ENCODE measurements at regions not wholly inside any gene's neighbourhood (a gene's known extent, or its start where the extent isn't known, plus 50 kb on each side); places are given as distances from the start of the nearest gene placed in this dataset.

DNA sequence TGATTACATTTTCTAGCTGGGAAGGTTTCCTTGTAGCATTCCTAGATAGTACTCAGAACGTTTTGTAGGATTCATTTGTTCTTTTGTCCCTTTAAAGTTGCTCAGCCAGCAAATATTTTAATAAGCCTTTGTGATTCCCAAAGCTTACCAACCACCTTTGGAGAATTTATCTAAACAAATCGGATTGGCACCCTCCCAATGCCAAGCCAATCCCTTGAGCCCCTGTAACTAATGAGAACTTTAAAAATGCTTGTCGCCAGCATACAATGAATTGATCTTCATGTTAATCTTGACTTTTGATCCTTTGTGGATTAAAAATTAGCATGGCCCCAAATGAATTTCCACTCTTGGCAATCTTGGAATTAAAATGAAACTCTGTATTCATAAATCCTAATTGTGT is 559.5 kb downstream of the UTRN start:
- no peak overlapping the region for H3K27ac Mint-ChIP-seq (ENCODE audit: unreplicated experiment)
- TF ChIP-seq, protein P1, sequence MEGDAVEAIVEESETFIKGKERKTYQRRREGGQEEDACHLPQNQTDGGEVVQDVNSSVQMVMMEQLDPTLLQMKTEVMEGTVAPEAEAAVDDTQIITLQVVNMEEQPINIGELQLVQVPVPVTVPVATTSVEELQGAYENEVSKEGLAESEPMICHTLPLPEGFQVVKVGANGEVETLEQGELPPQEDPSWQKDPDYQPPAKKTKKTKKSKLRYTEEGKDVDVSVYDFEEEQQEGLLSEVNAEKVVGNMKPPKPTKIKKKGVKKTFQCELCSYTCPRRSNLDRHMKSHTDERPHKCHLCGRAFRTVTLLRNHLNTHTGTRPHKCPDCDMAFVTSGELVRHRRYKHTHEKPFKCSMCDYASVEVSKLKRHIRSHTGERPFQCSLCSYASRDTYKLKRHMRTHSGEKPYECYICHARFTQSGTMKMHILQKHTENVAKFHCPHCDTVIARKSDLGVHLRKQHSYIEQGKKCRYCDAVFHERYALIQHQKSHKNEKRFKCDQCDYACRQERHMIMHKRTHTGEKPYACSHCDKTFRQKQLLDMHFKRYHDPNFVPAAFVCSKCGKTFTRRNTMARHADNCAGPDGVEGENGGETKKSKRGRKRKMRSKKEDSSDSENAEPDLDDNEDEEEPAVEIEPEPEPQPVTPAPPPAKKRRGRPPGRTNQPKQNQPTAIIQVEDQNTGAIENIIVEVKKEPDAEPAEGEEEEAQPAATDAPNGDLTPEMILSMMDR (IDR thresholded peaks at IDR 0.05; ENCODE audit: partially characterized antibody, unreplicated experiment): no peak

DNA sequence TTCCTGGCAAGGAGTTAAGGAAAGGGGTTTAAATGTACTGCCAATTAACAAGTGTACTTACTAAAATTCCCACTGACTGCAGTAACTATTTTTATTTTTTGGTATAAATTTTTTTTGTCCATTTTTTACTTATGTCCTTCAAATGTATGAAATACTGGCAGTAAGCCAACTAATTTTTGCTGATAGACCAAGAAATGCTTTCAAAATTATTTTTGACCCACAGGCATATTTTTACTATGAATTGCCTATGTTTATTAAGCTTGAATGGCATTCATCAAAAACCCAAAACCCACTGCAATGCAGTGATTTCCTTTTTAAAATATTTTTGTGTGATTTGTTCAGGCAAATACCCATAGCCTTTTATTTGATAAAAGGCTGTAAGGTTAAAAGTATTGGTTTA is 560.1 kb downstream of the UTRN start:
- H3K27ac Mint-ChIP-seq (ENCODE audit: unreplicated experiment): no peak overlapping the region
- H3K4me1 Mint-ChIP-seq (ENCODE audit: low read depth, unreplicated experiment): peaks cover 18% of the 10 kb centered on the region
- DNase-seq: no peak
- no peaks in the 10 kb centered on the region for H3K27me3 Mint-ChIP-seq (ENCODE audit: unreplicated experiment)
- no peak overlapping the region for H3K4me3 Mint-ChIP-seq (ENCODE audit: unreplicated experiment)
- no peaks in the 10 kb centered on the region for H3K36me3 Mint-ChIP-seq (ENCODE audit: unreplicated experiment)
- TF ChIP-seq, protein P1 (IDR thresholded peaks at IDR 0.05; ENCODE audit: partially characterized antibody, unreplicated experiment): no peak
- no peaks in the 10 kb centered on the region for H3K9me3 Mint-ChIP-seq (ENCODE audit: unreplicated experiment)

More for the DNA sequence above, 559.5 kb downstream of the UTRN start:
- H3K9me3 Mint-ChIP-seq (ENCODE audit: unreplicated experiment): no peaks in the 10 kb centered on the region
- DNase-seq: no peak
- H3K4me1 Mint-ChIP-seq (ENCODE audit: low read depth, unreplicated experiment): peaks cover 18% of the 10 kb centered on the region
- H3K4me3 Mint-ChIP-seq (ENCODE audit: unreplicated experiment): no peak overlapping the region
- H3K27me3 Mint-ChIP-seq (ENCODE audit: unreplicated experiment): no peaks in the 10 kb centered on the region
- H3K36me3 Mint-ChIP-seq (ENCODE audit: unreplicated experiment): no peaks in the 10 kb centered on the region

DNA sequence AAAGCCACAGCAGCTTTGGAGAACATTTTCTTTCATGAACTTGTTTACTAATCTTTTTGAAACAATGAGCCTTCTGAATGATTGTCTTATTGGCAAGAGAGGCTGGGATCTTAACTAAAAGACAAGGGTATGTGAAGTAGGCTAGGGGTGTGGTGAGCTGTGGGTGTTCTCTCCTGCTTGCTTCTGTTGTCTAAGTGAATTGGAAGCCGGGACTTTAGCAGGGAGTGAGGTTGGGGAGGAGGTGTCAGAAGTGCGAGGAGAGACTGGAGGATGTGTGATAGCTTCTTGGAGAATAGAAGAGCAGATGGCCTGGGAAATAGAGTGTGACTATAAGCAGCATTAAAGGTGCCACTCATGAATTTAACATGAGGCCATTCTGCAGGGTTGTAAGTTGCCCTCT is 562.8 kb downstream of the UTRN start:
- Mint-ChIP-seq H3K4me3 (ENCODE audit: unreplicated experiment) (no peak overlapping the region), H3K4me1 (ENCODE audit: low read depth, unreplicated experiment) (peaks cover 18% of the 10 kb centered on the region), H3K27me3 (ENCODE audit: unreplicated experiment) (peaks cover 2% of the 10 kb centered on the region), H3K9me3 (ENCODE audit: unreplicated experiment) (no peaks in the 10 kb centered on the region), H3K36me3 (ENCODE audit: unreplicated experiment) (no peaks in the 10 kb centered on the region), H3K27ac (ENCODE audit: unreplicated experiment) (peak overlapping the region; percentile 13)
- TF ChIP-seq, protein P1 (IDR thresholded peaks at IDR 0.05; ENCODE audit: partially characterized antibody, unreplicated experiment): no peak
- no peak for DNase-seq

DNA sequence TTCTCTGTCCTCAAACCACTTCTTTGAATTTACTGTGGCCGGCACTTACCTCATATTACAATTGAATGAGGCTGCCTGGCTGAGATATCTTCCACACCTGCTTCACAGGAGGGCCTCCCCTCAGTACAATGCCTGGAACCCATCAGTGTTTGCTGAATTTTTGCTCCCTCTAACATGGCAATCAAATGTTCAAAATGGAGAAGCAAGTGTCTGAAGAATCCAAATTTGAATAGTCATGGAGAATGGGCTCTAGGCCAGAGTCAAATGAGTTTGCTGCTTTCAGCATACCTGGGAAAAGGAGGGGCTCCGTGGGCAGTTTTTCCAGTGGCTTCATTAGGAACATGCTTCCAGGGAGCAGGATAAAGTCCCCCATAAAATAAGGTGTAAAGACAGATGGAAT is 564.8 kb downstream of the UTRN start:
- Mint-ChIP-seq H3K36me3 (ENCODE audit: unreplicated experiment) (no peaks in the 10 kb centered on the region), H3K27me3 (ENCODE audit: unreplicated experiment) (peaks cover 2% of the 10 kb centered on the region), H3K4me1 (ENCODE audit: low read depth, unreplicated experiment) (peaks cover 18% of the 10 kb centered on the region), H3K27ac (ENCODE audit: unreplicated experiment) (no peak overlapping the region), H3K4me3 (ENCODE audit: unreplicated experiment) (no peak overlapping the region), H3K9me3 (ENCODE audit: unreplicated experiment) (no peaks in the 10 kb centered on the region)
- TF ChIP-seq, protein P1 (IDR thresholded peaks at IDR 0.05; ENCODE audit: partially characterized antibody, unreplicated experiment): no peak
- DNase-seq: no peak

DNA sequence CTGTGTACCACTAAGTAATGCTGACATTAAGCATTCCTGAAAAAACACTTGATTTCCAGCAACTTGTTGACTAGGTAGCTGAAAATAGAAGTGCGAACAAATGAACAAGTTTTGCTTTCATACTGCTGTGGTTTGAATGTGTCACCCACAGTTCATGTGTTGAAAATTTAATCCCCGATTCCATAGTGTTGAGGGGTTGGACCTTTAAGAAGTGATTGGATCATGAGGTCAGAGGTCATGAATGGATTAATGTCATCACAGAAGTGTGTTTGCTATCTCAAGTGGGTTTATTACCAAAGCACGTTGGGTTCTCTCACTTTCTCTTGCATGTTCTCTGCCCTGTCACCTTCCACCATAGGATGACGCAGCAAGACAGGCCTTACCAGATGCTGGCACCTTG is 568.5 kb downstream of the UTRN start:
- peaks cover 2% of the 10 kb centered on the region for H3K27me3 Mint-ChIP-seq (ENCODE audit: unreplicated experiment)
- no peak overlapping the region for H3K4me3 Mint-ChIP-seq (ENCODE audit: unreplicated experiment)
- no peak for DNase-seq
- TF ChIP-seq, protein P1 (IDR thresholded peaks at IDR 0.05; ENCODE audit: partially characterized antibody, unreplicated experiment): no peak
- H3K36me3 Mint-ChIP-seq (ENCODE audit: unreplicated experiment): no peaks in the 10 kb centered on the region
- H3K4me1 Mint-ChIP-seq (ENCODE audit: low read depth, unreplicated experiment): peaks cover 3% of the 10 kb centered on the region
- no peak overlapping the region for H3K27ac Mint-ChIP-seq (ENCODE audit: unreplicated experiment)
- H3K9me3 Mint-ChIP-seq (ENCODE audit: unreplicated experiment): no peaks in the 10 kb centered on the region
